8988T (cell line): ENCODE measurements at regions not wholly inside any gene's neighbourhood (a gene's known extent, or its start where the extent isn't known, plus 50 kb on each side); places are given as distances from the start of the nearest gene placed in this dataset.
"Not testable (repeated sequence)": the region's sequence is repeated elsewhere in the genome, so short reads cannot be mapped to it uniquely, and the experiment has no call there.

Experiments used
- DNase-seq: peaks from one replicate; pipeline ENCODE4 v3.0.0; 2011

DNA sequence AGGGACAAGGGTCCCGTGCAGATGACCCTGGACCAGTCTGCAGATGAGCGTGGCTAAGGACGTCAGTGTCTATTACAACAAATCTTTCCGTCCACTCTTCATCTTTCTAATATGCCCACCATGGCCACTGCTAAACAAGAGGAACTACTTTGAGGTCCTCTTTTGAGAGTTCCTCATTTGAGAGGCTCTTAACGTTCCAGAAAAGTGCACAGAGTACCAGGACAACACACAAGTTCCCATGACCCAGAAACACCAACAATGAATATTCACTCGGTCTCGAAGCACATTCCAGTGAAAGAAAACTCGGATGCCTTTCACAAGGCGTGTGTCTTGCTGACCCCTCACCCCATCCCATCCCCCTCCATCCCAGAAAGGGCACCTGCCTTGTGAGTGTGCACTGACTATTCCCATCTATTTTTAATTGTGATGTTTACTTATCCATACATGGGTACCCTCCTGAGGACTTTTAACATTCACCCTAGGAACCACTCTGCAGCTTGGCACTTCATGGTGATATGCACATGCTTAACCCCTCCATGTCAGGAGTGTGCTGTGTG is 157.0 kb downstream of the SHANK2 start:
- no peak for DNase-seq

DNA sequence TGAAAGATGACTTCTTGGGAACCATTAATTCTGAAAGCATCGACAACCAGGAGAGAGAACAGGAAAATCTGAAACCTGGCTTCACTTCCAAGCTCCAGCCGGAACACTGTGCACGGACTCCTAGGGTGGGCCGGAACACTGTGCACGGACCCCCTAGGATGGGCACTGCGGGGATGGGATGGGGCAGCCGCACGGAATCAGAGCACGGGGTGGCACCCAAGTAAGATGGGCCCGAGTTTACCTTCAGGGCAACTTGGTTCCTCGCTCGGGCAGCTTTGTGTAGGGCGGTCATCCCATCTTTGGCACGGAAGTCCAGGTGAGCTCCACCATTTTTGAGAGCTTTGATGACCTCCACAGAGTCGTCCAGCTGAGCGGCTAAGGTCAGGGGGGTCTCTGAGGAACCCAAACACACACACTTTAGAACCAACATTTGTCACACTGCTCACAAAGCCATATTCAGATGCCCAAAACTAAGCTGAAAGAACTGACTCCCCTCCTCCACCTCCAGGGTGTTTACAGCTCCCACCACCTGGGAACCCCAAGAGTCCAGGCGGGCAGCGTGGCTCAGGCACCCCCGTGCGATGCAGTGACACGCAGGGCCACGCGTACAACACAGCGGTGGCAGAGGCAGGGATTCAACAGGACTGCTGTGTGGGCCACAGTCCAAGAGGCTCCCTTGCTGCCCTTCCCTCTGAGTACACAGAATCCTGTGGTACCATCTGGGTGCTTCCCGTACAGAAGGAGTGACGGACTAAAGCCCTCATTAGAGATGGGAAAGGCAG is 157.9 kb downstream of the SHANK2 start:
- DNase-seq, result no peak

DNA sequence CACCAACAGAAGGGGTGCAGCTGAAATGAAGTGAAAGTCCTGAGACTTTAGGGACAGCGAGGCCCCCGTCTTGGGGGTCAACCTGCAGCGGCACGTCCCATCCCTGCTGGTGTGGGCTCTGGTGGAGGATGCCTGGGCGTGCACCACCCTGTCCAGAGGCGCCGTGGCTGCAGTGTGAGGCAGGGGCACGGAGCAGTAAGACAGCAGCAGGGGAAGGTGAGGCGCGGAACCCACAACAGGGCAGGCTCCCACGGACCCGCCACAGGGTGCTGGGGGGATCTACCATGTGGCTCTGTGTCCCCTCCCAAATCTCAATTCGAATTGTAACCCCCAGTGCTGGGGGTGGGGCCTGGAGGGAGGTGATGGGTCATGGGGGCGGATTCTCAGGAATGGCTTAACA is 158.6 kb downstream of the SHANK2 start:
- DNase-seq, result no peak

DNA sequence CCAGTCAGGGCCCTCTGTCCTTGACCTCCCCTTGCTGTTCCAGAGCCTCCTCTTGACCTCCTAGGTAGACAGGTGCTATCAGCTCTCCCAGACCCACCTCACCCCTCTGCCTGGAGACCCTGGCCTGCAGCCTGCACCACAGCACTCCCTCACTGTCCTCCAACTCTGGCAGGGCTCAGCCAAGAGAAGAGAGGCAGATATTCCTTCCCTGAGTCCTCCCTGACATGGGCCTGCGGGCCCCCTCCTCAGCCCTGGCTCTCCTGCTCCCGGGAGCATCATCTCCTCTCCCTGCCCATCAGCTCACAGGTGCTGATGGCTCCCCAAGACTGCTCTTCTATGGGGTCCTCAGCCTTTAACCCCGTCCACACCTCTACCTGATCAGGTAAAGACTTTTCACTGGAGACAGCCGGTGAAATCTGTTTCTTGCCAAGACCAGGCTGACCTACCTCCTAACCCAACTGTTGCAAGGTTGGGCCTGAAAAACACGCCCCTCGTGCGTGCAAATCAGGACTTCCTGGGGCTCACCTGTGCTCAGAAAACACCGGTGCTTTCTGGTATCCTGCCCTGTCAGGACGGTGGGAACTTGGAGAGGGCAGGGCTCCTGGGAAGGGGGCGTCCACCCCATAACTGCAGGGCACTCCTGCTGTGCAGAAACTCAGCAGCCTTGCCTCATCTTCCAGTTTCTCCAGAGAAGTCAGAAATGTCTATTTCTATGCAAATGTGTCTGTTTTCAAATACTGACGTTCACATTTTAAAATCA is 160.7 kb downstream of the SHANK2 start:
- DNase-seq, result no peak

DNA sequence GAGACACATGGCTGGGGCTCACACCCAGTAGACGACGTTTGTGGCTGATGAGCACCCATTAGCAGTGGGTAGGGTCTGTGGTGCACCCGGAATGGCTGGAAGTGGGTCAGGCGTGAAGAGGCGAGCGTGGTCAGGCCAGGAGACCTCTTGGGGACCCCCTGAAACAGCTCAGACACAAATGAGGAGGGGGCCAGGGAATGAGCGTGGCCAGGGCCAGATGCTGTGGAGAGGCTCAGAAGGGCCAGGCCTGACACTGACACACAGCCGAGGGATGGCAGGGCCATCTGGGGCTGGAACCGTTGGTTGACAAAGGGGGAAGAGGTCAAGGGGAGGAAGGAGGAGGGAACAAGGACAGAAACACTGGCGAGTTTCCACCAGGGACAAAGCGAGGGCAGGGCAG is 162.8 kb downstream of the SHANK2 start:
- no peak for DNase-seq

DNA sequence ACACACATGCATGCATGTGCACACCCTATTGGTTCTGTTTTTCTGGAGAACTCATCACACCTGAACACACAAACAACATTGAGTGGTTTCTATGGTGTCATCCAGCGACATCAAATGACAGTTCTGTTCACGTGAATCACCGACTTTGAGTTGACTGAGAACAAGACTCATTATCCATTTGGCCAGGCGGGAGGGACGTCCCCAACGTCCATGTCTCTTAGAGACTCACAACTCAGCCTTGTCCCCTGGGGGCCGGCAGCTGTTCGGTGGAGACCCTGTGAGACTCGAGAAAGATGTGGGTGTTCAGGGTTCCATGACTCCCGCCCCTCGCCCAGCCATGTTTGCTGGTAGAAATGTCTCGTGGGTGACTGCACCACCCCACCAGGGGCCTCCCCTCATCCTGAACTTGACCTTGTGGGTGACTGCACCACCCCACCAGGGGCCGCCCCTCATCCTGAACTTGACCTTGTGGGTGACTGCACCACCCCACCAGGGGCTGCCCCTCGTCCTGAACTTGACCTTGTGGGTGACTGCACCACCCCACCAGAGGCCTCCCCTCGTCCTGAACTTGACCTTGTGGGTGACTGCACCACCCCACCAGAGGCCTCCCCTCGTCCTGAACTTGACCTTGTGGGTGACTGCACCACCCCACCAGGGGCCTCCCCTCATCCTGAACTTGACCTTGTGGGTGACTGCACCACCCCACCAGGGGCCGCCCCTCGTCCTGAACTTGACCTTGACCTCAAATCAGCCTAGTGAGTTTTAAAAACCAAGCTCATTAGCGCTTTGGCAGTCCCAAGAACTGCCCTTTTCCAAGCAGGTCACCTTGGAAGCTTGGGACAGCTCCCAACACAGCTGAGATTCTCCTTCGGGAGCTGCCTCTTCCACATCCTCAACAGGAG is 163.8 kb downstream of the SHANK2 start:
- DNase-seq, result not testable (repeated sequence)

DNA sequence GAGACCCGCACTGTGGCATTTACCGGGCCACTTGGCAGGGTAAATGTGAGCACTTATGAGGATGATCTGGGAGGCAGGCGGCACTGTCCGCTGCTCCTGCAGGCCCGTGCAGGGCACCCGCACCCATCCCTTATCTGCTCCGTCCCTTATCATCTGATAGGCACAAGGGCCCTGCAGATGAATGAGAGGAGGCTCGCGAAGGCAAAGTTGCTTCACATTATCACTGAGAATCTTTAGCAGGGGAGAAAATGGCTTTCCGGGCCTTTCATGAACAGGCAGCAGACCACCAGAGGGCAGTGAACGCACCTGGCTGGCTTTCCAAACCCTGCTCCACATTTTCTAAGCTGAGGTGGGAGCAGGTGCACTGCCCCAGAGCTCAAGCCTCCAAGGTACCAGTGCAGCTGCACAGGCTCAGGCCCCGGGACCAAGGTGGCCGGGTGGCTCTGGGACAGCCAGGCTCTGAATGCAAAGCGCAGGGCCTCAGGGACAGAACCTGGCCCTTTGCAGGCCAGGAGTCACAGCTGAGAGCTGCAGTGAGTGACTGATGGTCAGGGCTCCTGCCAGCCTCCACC is 165.6 kb downstream of the SHANK2 start:
- DNase-seq, result peak; percentile 76

DNA sequence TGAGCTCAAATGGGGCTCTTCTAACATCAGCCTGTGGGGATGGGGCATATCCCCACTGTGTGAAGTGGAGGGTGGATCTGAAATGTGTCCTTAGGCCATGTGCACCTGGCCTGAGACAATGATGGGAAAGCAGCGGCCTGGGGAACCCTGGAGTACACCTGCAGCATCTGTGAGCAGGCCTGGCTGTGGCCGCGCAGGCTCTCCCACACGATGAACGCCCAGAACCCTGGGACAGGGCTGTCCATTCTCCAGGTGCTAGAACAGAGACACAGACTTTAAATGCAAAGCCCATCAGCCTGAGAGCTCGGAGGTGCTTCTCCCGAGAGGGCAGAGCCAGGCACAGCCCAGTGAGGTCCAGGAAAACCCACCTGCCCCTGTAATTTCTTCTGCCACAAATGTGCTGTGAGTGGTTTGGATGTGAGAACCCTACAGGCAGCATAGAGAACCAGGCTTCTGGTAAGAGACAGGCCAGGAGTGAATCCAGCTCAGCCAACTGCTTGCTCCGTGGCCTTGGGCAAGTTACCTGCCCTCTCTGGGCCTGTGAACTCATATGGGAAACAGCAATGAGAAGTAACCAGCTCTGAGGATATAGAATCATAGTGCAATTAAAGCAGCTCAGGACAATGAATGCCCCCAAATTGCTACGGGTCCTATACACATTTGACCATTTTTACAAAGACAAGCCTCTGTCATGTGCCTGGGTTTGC is 167.9 kb downstream of the SHANK2 start:
- no peak for DNase-seq

DNA sequence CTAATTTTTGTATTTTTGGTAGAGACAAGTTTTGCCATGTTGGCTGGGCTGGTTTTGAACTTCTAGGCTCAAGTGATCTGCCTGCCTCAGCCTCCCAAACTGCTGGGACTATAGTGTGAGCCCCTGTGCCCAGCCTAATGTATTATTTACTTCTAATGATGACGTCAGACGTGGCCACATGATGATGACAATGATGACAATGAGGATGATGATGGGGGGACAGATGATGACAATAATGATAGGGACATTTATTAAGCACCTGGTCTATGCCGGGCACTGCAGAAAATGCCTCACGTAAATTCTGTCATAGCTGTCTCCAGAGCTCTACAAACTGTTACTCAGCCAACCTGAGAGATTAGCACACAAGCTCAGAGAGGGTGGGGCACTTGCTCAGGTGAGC is 169.3 kb downstream of the SHANK2 start:
- no peak for DNase-seq

DNA sequence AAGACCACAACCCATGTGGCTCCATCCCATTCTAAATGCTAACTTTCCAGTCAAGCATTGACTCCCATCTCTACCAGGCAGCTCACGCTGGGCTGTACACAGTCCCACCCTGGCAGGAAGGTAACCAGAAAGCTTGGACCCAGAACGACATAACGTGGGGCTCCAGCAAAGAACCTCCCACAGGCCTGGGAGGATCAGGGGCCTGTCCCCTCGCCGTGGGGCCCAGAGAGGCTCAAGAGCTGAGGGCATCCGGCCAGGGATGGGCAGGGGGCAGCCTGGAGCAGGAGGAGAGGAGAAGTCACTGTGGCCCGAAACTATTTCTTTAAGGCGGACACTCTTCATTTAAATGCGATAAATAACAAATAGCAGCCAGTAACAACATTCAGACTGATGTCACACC is 169.9 kb downstream of the SHANK2 start:
- no peak for DNase-seq

DNA sequence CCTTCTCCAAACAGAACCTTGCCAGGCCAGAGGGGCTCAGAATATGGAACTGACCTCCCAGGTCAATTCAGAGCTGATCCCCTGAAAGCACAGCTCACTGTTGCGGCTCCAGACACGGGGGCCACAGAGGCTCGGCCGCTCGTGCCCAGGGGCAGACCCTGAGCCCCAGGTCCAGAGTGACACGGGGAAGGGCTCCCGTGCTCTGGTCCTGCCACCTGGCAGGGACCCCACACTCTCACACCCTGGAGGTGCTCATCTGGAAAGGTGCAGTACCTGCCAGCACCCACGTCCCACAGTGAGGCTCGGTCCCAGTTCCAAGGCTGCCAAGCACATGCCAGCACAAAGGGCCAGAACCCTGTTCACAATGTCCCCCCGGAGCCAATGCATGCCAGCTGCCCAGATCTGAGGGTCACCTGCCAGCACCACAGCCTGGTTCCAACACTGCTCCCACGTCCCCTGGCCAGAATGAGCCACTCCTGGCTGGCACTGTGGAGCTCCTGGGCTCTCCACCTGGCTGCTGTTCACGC is 170.6 kb downstream of the SHANK2 start:
- no peak for DNase-seq

DNA sequence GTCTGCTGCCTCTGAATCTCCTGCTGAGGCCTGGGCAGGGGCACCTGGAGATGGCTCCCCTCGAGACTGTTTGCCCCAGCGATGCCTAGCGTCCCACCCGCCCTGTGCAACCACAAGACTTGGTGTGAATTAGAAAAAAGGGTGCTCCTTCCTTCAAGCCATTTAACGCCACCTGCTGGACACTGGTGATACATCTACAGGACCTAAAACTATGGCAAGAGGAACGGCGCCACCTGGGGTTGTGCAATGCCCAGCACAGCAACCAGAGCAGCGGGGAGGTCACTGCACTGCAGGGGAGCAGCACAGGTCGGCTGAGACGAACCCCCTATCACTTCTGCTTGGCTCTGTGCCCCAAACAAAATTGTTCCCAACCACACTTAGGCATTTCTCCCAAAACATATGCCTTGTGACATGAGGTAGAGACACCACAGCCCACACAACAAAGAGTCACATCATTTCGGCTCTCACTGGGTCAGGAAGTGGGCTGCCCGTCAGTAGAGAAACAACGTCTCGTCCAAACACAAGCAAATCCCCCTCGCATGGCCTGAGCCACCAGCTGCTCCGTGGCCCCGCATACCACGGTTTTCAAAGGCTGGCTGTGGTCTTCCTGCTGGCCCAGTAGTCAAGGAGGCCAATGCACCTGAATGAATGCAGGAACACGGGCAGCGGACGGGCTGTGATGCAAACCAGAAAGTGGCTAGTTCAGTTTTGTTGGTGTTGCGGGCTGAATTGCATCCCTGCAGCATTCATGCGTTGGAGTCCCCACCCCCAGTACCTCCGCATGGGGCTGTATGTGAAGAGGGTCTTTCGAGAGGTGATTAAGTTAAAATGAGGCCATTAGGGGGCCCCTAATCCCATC is 171.9 kb downstream of the SHANK2 start:
- DNase-seq, result peak; percentile 75

DNA sequence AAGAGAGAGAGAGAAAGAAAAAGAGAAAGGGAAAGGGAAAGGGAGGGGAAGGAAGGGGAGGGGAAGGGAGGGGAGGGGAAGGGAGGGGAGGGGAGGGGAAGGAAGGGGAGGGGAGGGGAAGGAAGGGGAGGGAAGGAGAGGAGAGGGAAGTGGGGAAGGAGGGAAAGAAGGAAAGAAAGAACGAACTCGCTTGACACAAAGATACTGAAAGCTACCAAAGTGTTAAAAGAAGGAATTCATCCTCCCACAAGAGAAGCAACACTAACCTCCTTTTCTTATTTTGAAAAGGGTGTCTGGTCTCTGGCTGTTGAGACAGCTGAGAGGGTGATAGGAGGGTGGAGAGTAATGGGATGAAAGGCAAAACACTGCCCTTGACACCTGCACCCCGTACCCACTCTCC is 172.6 kb downstream of the SHANK2 start:
- no peak for DNase-seq

DNA sequence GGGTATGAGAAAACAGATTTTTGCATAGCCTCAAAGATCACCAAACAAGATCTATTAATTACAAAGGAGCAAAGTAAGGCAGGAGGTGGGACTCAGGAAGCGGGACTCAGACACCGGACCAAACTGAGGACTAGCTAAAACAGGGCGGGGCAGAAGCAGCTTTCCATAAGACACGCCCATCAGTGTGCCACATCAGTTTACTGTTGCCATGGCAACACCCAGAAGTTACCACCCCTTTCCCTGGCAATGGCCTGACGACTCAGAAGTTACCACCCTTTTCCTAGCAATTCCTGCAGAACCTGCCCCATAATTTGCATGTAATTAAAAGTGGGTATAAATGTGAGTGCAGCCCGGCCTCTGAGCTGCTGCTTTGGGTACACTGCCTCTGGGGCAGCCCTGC is 173.9 kb downstream of the SHANK2 start:
- no peak for DNase-seq

DNA sequence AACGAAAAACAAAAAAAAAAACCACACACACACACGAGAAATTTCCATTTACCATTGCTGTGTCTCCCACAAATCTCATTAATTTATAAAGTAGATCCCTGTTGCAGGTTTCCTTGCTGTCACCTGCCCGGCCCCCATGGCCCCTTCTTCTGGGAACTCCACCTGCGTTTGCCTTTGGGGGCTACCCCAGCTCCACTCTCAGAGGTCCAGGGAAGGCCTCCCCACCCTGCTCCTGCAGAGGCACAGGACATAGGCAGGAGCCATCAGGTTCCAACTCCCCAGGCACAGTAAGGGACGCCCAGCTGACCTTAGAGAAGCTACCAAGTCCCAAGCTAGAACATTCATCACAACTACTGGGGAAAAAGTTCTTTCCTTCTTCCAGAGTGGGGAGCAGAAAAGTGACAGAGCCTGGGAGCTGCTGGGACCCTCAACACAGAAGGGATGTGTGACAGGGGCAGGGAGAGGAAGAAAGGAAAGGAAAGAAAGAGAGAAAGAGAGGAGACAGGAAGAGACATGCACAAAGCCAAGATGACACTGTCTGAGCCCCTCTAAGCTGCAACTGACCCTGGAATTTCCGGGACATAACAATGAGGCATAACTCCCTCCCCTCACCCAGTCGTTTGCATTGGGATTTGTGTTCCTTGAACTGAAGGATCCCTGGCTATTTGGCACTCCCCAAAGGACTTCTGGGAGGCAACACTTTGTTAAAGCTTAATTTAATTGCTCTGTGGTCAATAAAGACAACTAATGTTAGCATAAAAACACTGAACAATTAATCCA is 175.7 kb downstream of the SHANK2 start:
- no peak for DNase-seq

DNA sequence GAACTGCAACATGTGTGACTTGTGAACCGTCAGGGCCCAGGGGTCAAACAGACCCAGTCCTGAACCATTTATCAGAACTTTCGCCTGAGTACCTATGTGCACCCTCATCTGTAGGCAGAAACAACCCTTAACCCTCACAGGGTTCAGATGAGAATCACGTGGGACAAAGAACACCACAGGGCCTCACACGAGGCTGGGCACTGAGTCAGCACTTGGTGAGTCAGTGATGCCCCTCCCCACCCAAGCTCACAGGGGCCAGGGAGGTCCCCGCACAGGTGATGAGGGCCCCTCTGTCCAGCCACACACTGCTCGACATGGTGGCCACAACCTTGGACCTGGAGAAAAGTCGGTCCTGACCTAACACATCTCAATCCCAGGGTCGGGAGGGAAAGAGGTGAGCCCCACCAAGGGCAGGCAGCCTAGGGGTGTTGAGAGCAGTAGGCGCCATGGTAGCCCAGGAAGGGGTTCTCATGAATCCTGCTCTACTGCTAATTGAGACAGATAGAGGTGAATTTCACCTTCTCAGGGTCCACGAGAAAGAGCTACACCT is 176.4 kb downstream of the SHANK2 start:
- DNase-seq, result no peak

DNA sequence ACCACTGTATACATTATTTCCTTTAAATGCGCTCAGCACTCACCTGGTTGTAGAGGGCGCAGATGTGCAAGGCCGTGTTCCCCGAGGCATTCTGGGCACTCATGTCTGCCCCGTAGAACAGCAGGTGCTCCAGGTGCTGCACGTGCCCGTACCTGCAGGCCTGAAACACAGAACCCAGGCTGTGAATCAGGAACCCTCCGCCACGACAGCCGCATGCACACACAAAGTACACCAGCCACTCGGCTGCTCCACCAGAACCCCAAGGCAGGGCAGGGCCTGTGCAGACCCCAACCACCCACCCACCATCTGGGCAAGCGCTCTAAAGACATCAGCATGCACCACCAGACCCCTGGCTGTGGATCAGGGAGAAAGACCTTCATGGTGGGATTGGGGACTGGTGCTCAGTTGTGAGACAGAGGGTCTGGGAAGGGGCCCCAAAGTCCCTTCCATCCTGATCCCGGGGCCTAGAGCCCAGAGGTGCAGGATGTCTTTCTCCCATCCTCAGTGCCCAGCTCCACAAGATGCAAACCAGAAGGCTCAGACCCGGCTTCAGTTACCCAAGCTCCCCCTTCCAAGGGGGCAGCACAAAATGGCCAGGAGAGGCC is 177.2 kb downstream of the SHANK2 start:
- no peak for DNase-seq

DNA sequence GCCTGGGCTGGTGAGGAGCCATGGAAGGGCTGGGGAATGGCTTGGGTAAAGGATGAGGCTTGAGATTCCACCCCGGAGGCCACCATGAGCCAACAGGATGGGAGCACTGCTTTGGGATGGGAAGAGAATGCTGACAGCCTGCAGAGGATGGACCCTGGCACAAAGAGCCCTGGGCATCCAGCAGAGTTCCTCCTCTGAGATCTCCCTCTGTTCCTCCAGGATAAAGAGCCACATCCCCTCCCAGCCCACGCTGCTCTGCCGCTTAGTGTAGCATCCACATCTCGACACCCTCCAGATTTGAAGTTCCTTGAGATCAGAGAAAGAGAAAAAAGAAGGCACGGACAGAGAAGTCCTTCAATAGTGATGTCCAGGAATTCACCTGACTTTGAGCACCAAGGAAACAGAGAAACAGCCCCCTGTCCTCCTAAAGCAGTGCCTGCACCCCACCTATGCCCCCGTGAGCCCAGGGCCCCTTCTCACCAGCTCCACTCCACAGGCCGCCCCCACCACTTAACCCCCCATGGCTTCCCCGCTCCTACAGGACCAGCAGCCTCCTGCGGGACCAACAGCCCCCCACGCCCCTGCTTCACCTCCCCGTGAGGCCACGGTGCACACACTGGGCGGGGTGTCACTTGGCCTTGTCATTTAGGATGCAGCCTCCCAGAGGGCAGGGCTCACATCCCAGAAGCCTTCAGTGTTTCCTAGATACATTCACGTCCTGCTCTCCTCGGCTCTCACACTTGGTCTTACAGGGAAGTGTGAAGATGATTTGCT is 180.5 kb downstream of the SHANK2 start:
- DNase-seq, result no peak
